HepG2 (cell line): ENCODE measurements at regions not wholly inside any gene's neighbourhood (a gene's known extent, or its start where the extent isn't known, plus 50 kb on each side); places are given as distances from the start of the nearest gene placed in this dataset.

Source experiments
- ATAC-seq: fragments of 200-7000 bp; cut with Tn5 transposase; 3 replicates; pipeline ENCODE4 v1.9.1; 2020; ENCODE audit warnings: mild to moderate bottlenecking, moderate library complexity
- BruUV-seq: library from RNA; stranded (reverse); fragments of 400-500 nt; replicated peaks from 2 replicates; lab custom pipeline; 2021; lab: Mats Ljungman, UMichigan
- CTCF ChIA-PET: fragments of 300-600 bp; formaldehyde crosslinking; extraction: SDS; loops from one replicate; lab custom pipeline; 2021; ENCODE audit warnings: low total read pairs, inconsistent platforms, low intra/inter-chr PET ratio; lab: Yijun Ruan, JAX
- POLR2A ChIA-PET: fragments of 350-600 bp; sonication (Branson Sonifier 250); formaldehyde crosslinking; loops from one replicate; lab custom pipeline; 2020; ENCODE audit warnings: antibody characterized with exemption, inconsistent platforms; lab: Yijun Ruan, JAX
- DNase-seq: peaks from one replicate; pipeline ENCODE4 v3.0.0-alpha.2; 2015; ENCODE audit warnings: low spot score
- FAIRE-seq: peaks from 3 replicates; lab custom pipeline; 2011; peaks lifted over from hg19 to GRCh38; lab: Jason Lieb, UNC
- H2AFZ ChIP-seq: one replicate; pipeline ENCODE4 v1.6.1; 2011; ENCODE audit warnings: low read length, inconsistent platforms
- H3K27ac ChIP-seq: fragments of 300-600 bp; 3 replicates; pipeline ENCODE4 v1.8.0; 2011; ENCODE audit warnings: mixed run types, mild to moderate bottlenecking, mixed read lengths, low read length, inconsistent platforms; ENCODE audit not compliant: insufficient read depth; ENCODE audit errors: extremely low read length
- H3K27me3 ChIP-seq, 2 experiments: fragments of 200-600 bp in 1 of 2; 2 replicates in 1 of 2; 3 replicates in 1 of 2; pipeline versions ENCODE4 v1.6.0 to v1.8.0; 2011; ENCODE audit warnings: low read length in 2 of 2, mild to moderate bottlenecking in 2 of 2, moderate library complexity in 2 of 2, inconsistent platforms in 1 of 2; ENCODE audit not compliant: insufficient read depth in 2 of 2, control insufficient read depth in 1 of 2
- H3K36me3 ChIP-seq, 2 experiments: fragments of 200-600 bp in 1 of 2; replicated peaks in 1 of 2; 2 replicates in 1 of 2; 3 replicates in 1 of 2; pipeline versions ENCODE4 v1.5.1 to v1.8.0; 2011; ENCODE audit warnings: low read length in 2 of 2, inconsistent platforms in 1 of 2; ENCODE audit not compliant: insufficient read depth in 2 of 2, control insufficient read depth in 1 of 2
- H3K4me1 ChIP-seq: 2 replicates; pipeline ENCODE4 v1.5.1; 2012; ENCODE audit warnings: low read length, inconsistent platforms; ENCODE audit not compliant: insufficient read depth
- H3K4me2 ChIP-seq: 2 replicates; pipeline ENCODE4 v1.6.0; 2011; ENCODE audit warnings: low read depth, low read length, inconsistent platforms
- H3K4me3 ChIP-seq, 3 experiments: fragments of 200-600 bp in 1 of 3; sonication (generic), shearing (Covaris generic) in 1 of 3; replicated peaks in 1 of 3; 2 replicates each; pipeline ENCODE4 v1.5.1; 2011 to 2016; ENCODE audit warnings: low read length in 3 of 3, inconsistent platforms in 2 of 3, low read depth in 2 of 3, mild to moderate bottlenecking in 2 of 3, control low read depth in 1 of 3, mixed read lengths in 1 of 3; ENCODE audit not compliant: insufficient read depth in 1 of 3
- H3K79me2 ChIP-seq: one replicate; pipeline ENCODE4 v1.6.1; 2011; ENCODE audit warnings: low read length, inconsistent platforms; ENCODE audit not compliant: insufficient read depth
- H3K9ac ChIP-seq: 2 replicates; pipeline ENCODE4 v1.6.0; 2011; ENCODE audit warnings: mild to moderate bottlenecking, low read depth, low read length, inconsistent platforms; ENCODE audit not compliant: insufficient read depth
- H3K9me3 ChIP-seq: 2 replicates; pipeline ENCODE4 v1.5.1; 2012; ENCODE audit warnings: mild to moderate bottlenecking, low read length
- H4K20me1 ChIP-seq: 2 replicates; pipeline ENCODE4 v1.6.0; 2011; ENCODE audit warnings: inconsistent platforms, mild to moderate bottlenecking, low read length, moderate library complexity; ENCODE audit not compliant: insufficient read depth
- CCAR2 ChIP-seq: fragments of 200-400 bp; formaldehyde crosslinking; optimal IDR thresholded peaks from 2 replicates; pipeline ENCODE3; 2018; ENCODE audit warnings: low read depth, mild to moderate bottlenecking, low read length, moderate library complexity
- DNMT1 ChIP-seq: sonication (generic); formaldehyde crosslinking; IDR thresholded peaks from 2 replicates; pipeline ENCODE4 v1.5.1; 2020; ENCODE audit warnings: mild to moderate bottlenecking, missing genetic modification reagents
- GATAD1 ChIP-seq: IDR thresholded peaks from 2 replicates; pipeline ENCODE4 v1.6.1; 2016; ENCODE audit warnings: missing genetic modification reagents, missing compliant biosample characterization
- HNRNPL ChIP-seq: fragments of 200-400 bp; formaldehyde crosslinking; IDR thresholded peaks from 2 replicates; pipeline ENCODE4 v1.6.1; 2017; ENCODE audit warnings: mild to moderate bottlenecking, low read depth, low read length
- KDM5B ChIP-seq: sonication (generic); formaldehyde crosslinking; IDR thresholded peaks from 2 replicates; pipeline ENCODE4 v1.4.0; 2020; ENCODE audit warnings: missing genetic modification reagents, mild to moderate bottlenecking, borderline replicate concordance
- NR3C1 ChIP-seq: sonication (generic); formaldehyde crosslinking; IDR thresholded peaks from 2 replicates; pipeline ENCODE4 v1.4.0; 2020; ENCODE audit warnings: missing genetic modification reagents
- RCOR2 ChIP-seq: IDR thresholded peaks from 2 replicates; pipeline ENCODE4 v1.6.1; 2016; ENCODE audit warnings: missing biosample characterization, missing genetic modification reagents
- RFX1 ChIP-seq: fragments of 450-650 bp; IDR thresholded peaks from 2 replicates; pipeline ENCODE4 v1.6.1; 2017
- TEF ChIP-seq: sonication (generic); formaldehyde crosslinking; IDR thresholded peaks from 2 replicates; pipeline ENCODE4 v1.5.0; 2020; ENCODE audit warnings: missing genetic modification reagents
- ZNF251 ChIP-seq: sonication (generic); formaldehyde crosslinking; IDR thresholded peaks from 2 replicates; pipeline ENCODE4 v1.9.0; 2021; ENCODE audit warnings: mild to moderate bottlenecking, missing genetic modification reagents
- ZNF577 ChIP-seq: sonication (generic); formaldehyde crosslinking; IDR thresholded peaks from 2 replicates; pipeline ENCODE4 v1.4.0; 2020; ENCODE audit warnings: mild to moderate bottlenecking, low read depth, missing genetic modification reagents, borderline replicate concordance
- ZNF891 ChIP-seq: sonication (generic); formaldehyde crosslinking; IDR thresholded peaks from 2 replicates; pipeline ENCODE4 v1.5.0; 2020; ENCODE audit warnings: mild to moderate bottlenecking, missing genetic modification reagents
- WGBS: methylation state at CpG from one replicate; pipeline ENCODE4 v1.1.6; 2017; ENCODE audit warnings: low lambda C conversion rate; 5-methylcytosine and 5-hydroxymethylcytosine counted together
- in situ Hi-C: cut with HindIII; loops from 2 replicates; pipeline ENCODE4 v1.10.0; 2017; ENCODE audit warnings: low pct_unique_long_range_greater_than_20kb; ENCODE audit not compliant: extremely low pct_ligation_motif_present
- intact Hi-C: fragments of 100-400 bp; cut with micrococcal nuclease; formaldehyde crosslinking; loops from one replicate; pipeline ENCODE4 v1.10.0; 2022; ENCODE audit not compliant: unreplicated experiment
- TF ChIP-seq, protein P1 (sequence below): sonication (generic); formaldehyde crosslinking; IDR thresholded peaks from 2 replicates; pipeline ENCODE4 v1.4.0; 2020; ENCODE audit warnings: mild to moderate bottlenecking, missing genetic modification reagents
- TF ChIP-seq, protein P2 (sequence below): sonication (generic); formaldehyde crosslinking; IDR thresholded peaks from 2 replicates; pipeline ENCODE4 v1.8.1; 2023; ENCODE audit warnings: missing genetic modification reagents, mild to moderate bottlenecking, borderline replicate concordance
- TF ChIP-seq, protein P3 (sequence below): sonication (generic); formaldehyde crosslinking; IDR thresholded peaks from 2 replicates; pipeline ENCODE4 v1.4.0; 2020; ENCODE audit warnings: missing genetic modification reagents

- TF ChIP-seq, protein P1, sequence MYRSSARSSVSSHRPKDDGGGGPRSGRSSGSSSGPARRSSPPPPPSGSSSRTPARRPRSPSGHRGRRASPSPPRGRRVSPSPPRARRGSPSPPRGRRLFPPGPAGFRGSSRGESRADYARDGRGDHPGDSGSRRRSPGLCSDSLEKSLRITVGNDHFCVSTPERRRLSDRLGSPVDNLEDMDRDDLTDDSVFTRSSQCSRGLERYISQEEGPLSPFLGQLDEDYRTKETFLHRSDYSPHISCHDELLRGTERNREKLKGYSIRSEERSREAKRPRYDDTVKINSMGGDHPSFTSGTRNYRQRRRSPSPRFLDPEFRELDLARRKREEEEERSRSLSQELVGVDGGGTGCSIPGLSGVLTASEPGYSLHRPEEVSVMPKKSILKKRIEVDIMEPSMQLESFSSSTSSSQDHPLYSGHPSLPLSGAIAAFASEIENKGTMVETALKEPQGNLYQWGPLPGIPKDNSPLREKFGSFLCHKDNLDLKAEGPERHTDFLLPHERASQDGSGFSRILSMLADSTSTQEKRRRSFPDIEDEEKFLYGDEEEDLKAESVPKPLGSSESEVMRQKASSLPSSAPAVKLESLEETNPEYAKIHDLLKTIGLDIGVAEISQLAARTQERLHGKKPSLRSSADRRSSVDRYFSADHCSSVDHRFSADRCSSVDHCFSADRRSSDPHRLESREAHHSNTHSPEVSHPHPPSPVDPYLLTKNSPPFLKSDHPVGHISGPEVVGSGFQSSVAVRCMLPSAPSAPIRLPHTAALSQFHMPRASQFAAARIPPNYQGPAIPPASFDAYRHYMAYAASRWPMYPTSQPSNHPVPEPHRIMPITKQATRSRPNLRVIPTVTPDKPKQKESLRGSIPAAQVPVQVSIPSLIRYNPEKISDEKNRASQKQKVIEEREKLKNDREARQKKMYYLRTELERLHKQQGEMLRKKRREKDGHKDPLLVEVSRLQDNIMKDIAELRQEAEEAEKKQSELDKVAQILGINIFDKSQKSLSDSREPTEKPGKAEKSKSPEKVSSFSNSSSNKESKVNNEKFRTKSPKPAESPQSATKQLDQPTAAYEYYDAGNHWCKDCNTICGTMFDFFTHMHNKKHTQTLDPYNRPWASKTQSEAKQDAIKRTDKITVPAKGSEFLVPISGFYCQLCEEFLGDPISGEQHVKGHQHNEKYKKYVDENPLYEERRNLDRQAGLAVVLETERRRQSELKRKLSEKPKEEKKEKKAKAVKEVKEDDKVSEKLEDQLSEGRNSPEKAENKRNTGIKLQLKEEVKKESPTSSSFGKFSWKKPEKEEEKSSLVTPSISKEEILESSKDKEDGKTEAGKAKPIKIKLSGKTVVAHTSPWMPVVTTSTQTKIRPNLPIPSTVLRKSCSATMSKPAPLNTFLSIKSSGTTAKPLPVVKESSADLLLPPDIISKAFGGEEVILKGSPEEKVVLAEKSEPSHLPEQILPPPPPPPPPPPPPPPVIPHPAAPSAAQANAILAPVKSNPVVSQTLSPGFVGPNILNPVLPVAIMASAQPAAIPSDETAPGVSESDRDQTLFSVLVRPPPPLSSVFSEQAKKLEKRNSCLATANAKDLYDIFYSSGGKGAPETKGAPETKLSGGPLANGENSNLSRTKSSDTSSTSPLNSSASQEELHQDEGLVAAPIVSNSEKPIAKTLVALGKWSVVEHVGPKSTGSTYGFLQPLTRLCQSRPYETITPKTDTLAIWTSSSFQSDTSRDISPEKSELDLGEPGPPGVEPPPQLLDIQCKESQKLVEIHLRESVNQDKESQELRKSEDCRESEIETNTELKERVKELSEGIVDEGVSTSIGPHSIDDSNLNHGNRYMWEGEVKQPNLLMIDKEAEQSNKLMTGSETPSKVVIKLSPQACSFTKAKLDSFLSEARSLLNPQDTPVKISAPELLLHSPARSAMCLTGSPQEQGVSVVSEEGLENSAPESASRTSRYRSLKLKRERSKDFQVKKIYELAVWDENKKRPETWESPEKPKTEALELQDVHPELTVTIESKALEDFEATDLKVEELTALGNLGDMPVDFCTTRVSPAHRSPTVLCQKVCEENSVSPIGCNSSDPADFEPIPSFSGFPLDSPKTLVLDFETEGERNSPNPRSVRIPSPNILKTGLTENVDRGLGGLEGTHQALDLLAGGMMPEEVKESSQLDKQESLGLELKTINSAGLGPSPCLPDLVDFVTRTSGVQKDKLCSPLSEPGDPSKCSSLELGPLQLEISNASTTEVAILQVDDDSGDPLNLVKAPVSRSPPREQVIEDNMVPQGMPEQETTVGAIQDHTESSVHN: no peak
- TF ChIP-seq NR3C1 (CRISPR knock-in tag) (no peak), RFX1 (no peak), CCAR2 (no peak)
Measured at GRCh38 chr1:38516560-38516959, 343.0 kb downstream of the RRAGC start (continued).

DNA sequence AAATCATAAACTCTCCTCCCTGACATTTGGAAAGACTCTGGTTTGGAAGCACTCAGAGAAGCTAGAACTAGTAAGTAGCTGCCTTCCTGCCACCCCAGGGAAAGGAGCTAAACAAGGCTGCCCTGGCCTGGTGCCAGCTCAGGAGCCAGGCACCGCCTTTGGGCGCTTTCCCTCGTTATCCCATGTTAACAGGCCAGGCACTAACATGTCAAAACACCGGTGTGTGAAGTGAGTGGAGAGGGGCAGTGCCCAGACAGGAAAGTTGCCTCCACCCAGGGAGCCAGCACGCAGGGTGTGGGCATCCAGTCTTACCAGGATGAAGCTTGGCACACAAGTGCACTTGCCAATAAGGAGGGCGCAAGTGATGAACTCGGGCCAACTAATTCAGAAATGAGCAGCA, 346.8 kb downstream of the RRAGC start:
- no TSS peak for BruUV-seq
- intact Hi-C loops: no loop called here
- no peak overlapping the region for H3K4me3 ChIP-seq
- H4K20me1 ChIP-seq: no peaks in the 10 kb centered on the region
- H3K36me3 ChIP-seq: no peaks in the 10 kb centered on the region
- ChIA-PET CTCF (no interaction called here), POLR2A (no interaction called here)
- FAIRE-seq (no peak), DNase-seq (no peak), ATAC-seq (no peak)
- no peaks in the 10 kb centered on the region for H3K27me3 ChIP-seq
- no peak overlapping the region for H3K27ac ChIP-seq
- H2AFZ ChIP-seq: no peak overlapping the region
- WGBS: 28% methylated on average over 6 of the region's 7 CpGs
- H3K9ac ChIP-seq: no peak overlapping the region
- in situ Hi-C loops: no loop called here
- no peaks in the 10 kb centered on the region for H3K79me2 ChIP-seq
- no peaks in the 10 kb centered on the region for H3K9me3 ChIP-seq
- no peaks in the 10 kb centered on the region for H3K4me1 ChIP-seq
- no peak overlapping the region for H3K4me2 ChIP-seq
- TF ChIP-seq KDM5B (CRISPR knock-in tag) (no peak), ZNF251 (CRISPR knock-in tag) (no peak), TEF (CRISPR knock-in tag) (no peak), DNMT1 (CRISPR knock-in tag) (no peak), ZNF891 (no peak), HNRNPL (no peak), GATAD1 (CRISPR knock-in tag) (no peak), RCOR2 (CRISPR knock-in tag) (no peak), ZNF577 (CRISPR knock-in tag) (no peak)
- TF ChIP-seq, protein P2, sequence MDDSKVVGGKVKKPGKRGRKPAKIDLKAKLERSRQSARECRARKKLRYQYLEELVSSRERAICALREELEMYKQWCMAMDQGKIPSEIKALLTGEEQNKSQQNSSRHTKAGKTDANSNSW (CRISPR knock-in tag): no peak
- TF ChIP-seq, protein P3, sequence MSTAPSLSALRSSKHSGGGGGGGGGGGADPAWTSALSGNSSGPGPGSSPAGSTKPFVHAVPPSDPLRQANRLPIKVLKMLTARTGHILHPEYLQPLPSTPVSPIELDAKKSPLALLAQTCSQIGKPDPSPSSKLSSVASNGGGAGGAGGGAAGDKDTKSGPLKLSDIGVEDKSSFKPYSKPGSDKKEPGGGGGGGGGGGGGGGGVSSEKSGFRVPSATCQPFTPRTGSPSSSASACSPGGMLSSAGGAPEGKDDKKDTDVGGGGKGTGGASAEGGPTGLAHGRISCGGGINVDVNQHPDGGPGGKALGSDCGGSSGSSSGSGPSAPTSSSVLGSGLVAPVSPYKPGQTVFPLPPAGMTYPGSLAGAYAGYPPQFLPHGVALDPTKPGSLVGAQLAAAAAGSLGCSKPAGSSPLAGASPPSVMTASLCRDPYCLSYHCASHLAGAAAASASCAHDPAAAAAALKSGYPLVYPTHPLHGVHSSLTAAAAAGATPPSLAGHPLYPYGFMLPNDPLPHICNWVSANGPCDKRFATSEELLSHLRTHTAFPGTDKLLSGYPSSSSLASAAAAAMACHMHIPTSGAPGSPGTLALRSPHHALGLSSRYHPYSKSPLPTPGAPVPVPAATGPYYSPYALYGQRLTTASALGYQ (CRISPR knock-in tag): no peak
